Smooth muscle cell (in vitro differentiated cells): ENCODE measurements at regions not wholly inside any gene's neighbourhood (a gene's known extent, or its start where the extent isn't known, plus 50 kb on each side); places are given as distances from the start of the nearest gene placed in this dataset.

Experiments
- DNase-seq: peaks from one replicate; lab custom pipeline; 2025; ENCODE audit not compliant: unreplicated experiment; lab: John Stamatoyannopoulos, UW
- H2AFZ ChIP-seq: fragments of 200-600 bp; sonication (generic); 2 replicates; pipeline ENCODE4 v1.6.0; 2016; ENCODE audit warnings: antibody characterized with exemption, low read depth, mild to moderate bottlenecking
- H3F3A ChIP-seq: fragments of 200-600 bp; sonication (generic); 2 replicates; pipeline ENCODE4 v1.6.0; 2017; ENCODE audit warnings: antibody characterized with exemption, low read depth
- H3K27ac ChIP-seq: fragments of 200-600 bp; sonication (generic); 2 replicates; pipeline ENCODE4 v1.5.1; 2016; ENCODE audit warnings: low read depth, mild to moderate bottlenecking
- H3K27me3 ChIP-seq: fragments of 200-600 bp; sonication (generic); 2 replicates; pipeline ENCODE4 v1.6.1; 2016; ENCODE audit warnings: low read depth, mild to moderate bottlenecking
- H3K36me3 ChIP-seq: fragments of 200-600 bp; sonication (generic); 2 replicates; pipeline ENCODE4 v1.5.1; 2016; ENCODE audit warnings: low read depth
- H3K4me1 ChIP-seq: fragments of 200-600 bp; sonication (generic); 2 replicates; pipeline ENCODE4 v1.5.1; 2016; ENCODE audit warnings: low read depth
- H3K4me2 ChIP-seq: fragments of 200-600 bp; sonication (generic); 2 replicates; pipeline ENCODE4 v1.6.0; 2016; ENCODE audit warnings: mild to moderate bottlenecking
- H3K4me3 ChIP-seq: fragments of 200-600 bp; sonication (generic); 2 replicates; pipeline ENCODE4 v1.5.1; 2016; ENCODE audit warnings: mild to moderate bottlenecking
- H3K79me2 ChIP-seq: fragments of 200-600 bp; sonication (generic); 2 replicates; pipeline ENCODE4 v1.6.0; 2016; ENCODE audit warnings: low read depth, mild to moderate bottlenecking
- H3K9ac ChIP-seq: fragments of 200-600 bp; sonication (generic); 2 replicates; pipeline ENCODE4 v1.6.0; 2016; ENCODE audit warnings: low read depth
- H3K9me3 ChIP-seq: fragments of 200-600 bp; sonication (generic); replicated peaks from 2 replicates; pipeline ENCODE4 v1.5.1; 2016; ENCODE audit warnings: low read depth
- H4K20me1 ChIP-seq: fragments of 200-600 bp; sonication (generic); 2 replicates; pipeline ENCODE4 v1.6.0; 2016; ENCODE audit warnings: low read depth
- CTCF ChIP-seq: fragments of 200-600 bp; sonication (generic); IDR thresholded peaks from 2 replicates; pipeline ENCODE4 v1.5.1; 2017; ENCODE audit warnings: borderline replicate concordance, mild to moderate bottlenecking, antibody characterized with exemption; ENCODE audit not compliant: insufficient read depth, poor library complexity, severe bottlenecking
- WGBS: methylation state at CpG from one replicate; pipeline ENCODE4 v1.1.7; 2016; ENCODE audit warnings: low lambda C conversion rate; 5-methylcytosine and 5-hydroxymethylcytosine counted together

DNA sequence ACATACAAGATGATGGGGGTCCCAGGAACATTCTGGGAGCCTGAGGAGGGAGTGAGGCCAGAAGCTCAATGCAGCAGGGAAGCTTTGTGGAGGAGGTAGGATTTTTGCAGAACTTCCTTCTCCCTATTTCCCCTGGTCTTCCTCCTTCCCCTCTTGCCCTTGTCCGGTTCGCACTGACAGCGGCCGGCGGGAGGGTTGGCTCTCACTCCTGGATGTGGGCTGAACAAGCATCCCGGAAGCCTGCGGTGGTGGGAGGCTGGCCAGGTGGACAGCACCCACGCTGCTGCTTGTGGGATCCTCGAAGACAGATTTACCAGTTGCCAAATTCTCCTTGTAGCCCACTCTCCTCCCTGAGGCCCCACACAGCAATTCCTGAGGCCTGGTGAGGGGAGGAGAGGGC, 112.2 kb downstream of the KCNA5 start:
- Histone ChIP-seq H3K27me3 (no peaks in the 10 kb centered on the region), H2AFZ (no peak overlapping the region), H3F3A (no peaks in the 10 kb centered on the region), H3K9ac (no peak overlapping the region), H3K9me3 (no peaks in the 10 kb centered on the region), H3K4me2 (no peak overlapping the region), H3K4me1 (peaks cover 5% of the 10 kb centered on the region), H3K79me2 (no peaks in the 10 kb centered on the region), H3K4me3 (no peak overlapping the region), H3K36me3 (no peaks in the 10 kb centered on the region), H3K27ac (no peak overlapping the region), H4K20me1 (no peaks in the 10 kb centered on the region)
- no peak for DNase-seq
- TF ChIP-seq CTCF, result no peak
- WGBS, result 95% methylated on average over 9 of the region's 9 CpGs

- Histone ChIP-seq H4K20me1 (no peaks in the 10 kb centered on the region), H3K36me3 (no peaks in the 10 kb centered on the region), H3K9ac (no peak overlapping the region), H3K79me2 (no peaks in the 10 kb centered on the region), H3K27ac (no peak overlapping the region), H3F3A (peaks cover under 1% of the 10 kb centered on the region), H3K9me3 (no peaks in the 10 kb centered on the region), H3K27me3 (no peaks in the 10 kb centered on the region), H3K4me1 (no peaks in the 10 kb centered on the region), H3K4me3 (no peak overlapping the region), H3K4me2 (no peak overlapping the region), H2AFZ (no peak overlapping the region)
- DNase-seq, result no peak
- WGBS, result 94% methylated on average over 1 of the region's 1 CpG
- no peak for TF ChIP-seq CTCF
Measured at GRCh38 chr12:5160827-5161226, 117.1 kb downstream of the KCNA5 start.

DNA sequence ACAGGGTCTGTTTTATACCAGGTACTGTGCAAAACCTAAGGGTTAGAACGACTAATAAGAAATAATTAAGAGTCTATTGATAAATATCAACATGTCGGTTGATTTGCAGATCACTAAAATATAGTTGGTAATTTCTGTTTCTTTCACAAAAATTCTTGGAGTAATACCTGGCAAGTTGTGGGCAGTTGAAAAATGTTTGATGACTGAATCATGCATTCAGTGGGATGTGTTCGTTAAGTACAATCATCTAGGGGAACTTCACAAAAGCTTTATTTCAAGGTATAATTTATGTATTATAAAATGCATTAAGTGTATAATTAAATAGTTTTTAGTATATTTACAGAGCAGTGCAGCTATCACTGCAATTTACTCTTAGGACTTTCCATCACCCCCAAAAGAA, 120.0 kb downstream of the KCNA5 start:
- no peak for DNase-seq
- no peak overlapping the region for H3K4me3 ChIP-seq
- WGBS, result 91% methylated on average over 3 of the region's 3 CpGs
- peaks cover 13% of the 10 kb centered on the region for H3F3A ChIP-seq
- no peak overlapping the region for H3K9ac ChIP-seq
- no peaks in the 10 kb centered on the region for H3K79me2 ChIP-seq
- H3K4me2 ChIP-seq, result no peak overlapping the region
- no peak overlapping the region for H3K27ac ChIP-seq
- H2AFZ ChIP-seq, result no peak overlapping the region
- H3K27me3 ChIP-seq, result no peaks in the 10 kb centered on the region
- no peaks in the 10 kb centered on the region for H3K9me3 ChIP-seq
- TF ChIP-seq CTCF, result no peak
- no peaks in the 10 kb centered on the region for H4K20me1 ChIP-seq
- H3K4me1 ChIP-seq, result peaks cover 4% of the 10 kb centered on the region
- H3K36me3 ChIP-seq, result no peaks in the 10 kb centered on the region

DNA sequence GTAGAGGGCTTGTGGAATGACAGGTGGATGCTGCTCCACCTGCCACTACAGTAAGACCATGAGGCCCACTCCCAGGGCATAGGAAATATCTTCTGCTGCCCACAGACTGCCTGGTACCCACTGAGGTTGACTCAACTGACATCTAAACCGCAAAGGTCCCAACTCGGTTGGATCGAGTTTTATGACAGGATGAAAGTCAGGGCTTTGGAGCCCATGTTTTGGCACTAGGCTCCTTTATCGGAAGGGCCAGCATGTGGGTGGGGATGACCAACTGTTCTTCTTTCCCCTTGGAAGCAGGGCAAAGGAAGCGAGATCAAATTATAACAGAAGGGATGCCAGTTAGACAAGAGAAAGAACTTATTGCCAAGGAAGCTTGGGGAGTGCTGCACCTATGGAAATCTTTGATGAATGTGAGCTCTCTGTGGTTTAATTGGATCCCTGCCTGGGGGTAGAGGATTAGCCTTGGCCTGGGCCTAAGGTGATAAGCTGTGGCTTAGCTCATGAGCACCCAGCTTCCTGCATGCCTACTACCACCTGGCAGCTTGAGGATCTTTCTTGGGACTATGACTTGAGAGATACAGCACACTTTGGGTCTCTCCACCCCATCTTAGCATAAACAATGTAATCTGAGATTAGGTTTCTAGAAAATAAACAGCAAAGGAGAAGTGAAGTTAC, 121.8 kb downstream of the KCNA5 start:
- H4K20me1 ChIP-seq, result no peaks in the 10 kb centered on the region
- H3K79me2 ChIP-seq, result no peaks in the 10 kb centered on the region
- H3K27me3 ChIP-seq, result no peaks in the 10 kb centered on the region
- no peak overlapping the region for H3K4me2 ChIP-seq
- H3F3A ChIP-seq, result peaks cover 13% of the 10 kb centered on the region
- DNase-seq, result no peak
- H3K4me1 ChIP-seq, result peaks cover 4% of the 10 kb centered on the region
- H3K36me3 ChIP-seq, result no peaks in the 10 kb centered on the region
- no peak overlapping the region for H3K4me3 ChIP-seq
- no peak overlapping the region for H3K27ac ChIP-seq
- H3K9ac ChIP-seq, result no peak overlapping the region
- H2AFZ ChIP-seq, result no peak overlapping the region
- WGBS, result 95% methylated on average over 5 of the region's 5 CpGs
- no peaks in the 10 kb centered on the region for H3K9me3 ChIP-seq
- no peak for TF ChIP-seq CTCF
